PFSK-1 (cell line): ENCODE measurements at regions not wholly inside any gene's neighbourhood (a gene's known extent, or its start where the extent isn't known, plus 50 kb on each side); places are given as distances from the start of the nearest gene placed in this dataset.

Experiments used
- REST ChIP-seq, 2 experiments: IDR thresholded peaks; 2 replicates each; pipeline versions ENCODE4 v1.6.1 to v1.8.0; 2011 to 2012; ENCODE audit warnings: low read depth in 2 of 2, low read length in 2 of 2, control low read depth in 1 of 2, inconsistent platforms in 1 of 2, mild to moderate bottlenecking in 1 of 2, moderate library complexity in 1 of 2; ENCODE audit not compliant: insufficient read depth in 1 of 2
- TAF1 ChIP-seq: IDR thresholded peaks from 2 replicates; pipeline ENCODE4 v1.6.1; 2012; ENCODE audit warnings: low read length, control low read depth, borderline replicate concordance; ENCODE audit not compliant: insufficient read depth

DNA sequence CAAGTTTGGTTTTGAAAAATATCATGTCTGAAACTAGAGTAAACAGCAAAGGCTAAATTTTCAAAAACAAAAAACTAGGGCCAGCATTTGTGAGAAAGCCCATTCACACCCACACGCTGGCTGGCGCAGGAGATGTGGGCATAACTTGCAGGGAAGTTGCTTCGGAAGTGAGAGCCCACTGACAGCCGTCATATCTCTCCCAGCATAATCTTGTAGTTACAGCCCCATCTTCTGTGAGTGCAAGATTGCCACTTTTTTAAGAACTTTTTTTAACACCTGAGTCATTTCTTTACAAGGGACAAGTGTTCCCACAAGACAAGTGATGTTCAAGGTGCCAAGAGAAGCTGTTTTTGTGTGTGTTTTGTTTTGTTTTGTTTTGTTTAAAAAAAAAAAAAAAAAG lies 212.5 kb upstream of the CNR1 start:
- TF ChIP-seq REST (IDR thresholded peaks at IDR 0.05; ENCODE audit: insufficient read depth in 1 of 2, low read depth in 2 of 2, low read length in 2 of 2) (no peak), TAF1 (no peak)
